Coronary artery (tissue), 2 donors: ENCODE measurements at regions not wholly inside any gene's neighbourhood (a gene's known extent, or its start where the extent isn't known, plus 50 kb on each side); places are given as distances from the start of the nearest gene placed in this dataset.
A peak's percentile ranks its signal among the peaks of the same experiment; 100 is the strongest.

Experiments used
- DNase-seq: peaks from one replicate; pipeline ENCODE4 v3.0.0-alpha.2; 2017; ENCODE audit warnings: low spot score
- H3K27ac ChIP-seq, 2 donors: fragments of 200-600 bp; sonication (generic); one replicate each; pipeline ENCODE4 v1.5.1; 2016 to 2019
- H3K4me3 ChIP-seq: fragments of 200-600 bp; sonication (generic); 2 replicates; pipeline ENCODE4 v1.5.1; 2016; ENCODE audit warnings: mild to moderate bottlenecking, moderate library complexity
- TF ChIP-seq, protein P1 (sequence below): fragments of 200-600 bp; sonication (generic); IDR thresholded peaks from one replicate; pipeline ENCODE4 v1.5.1; 2019; ENCODE audit warnings: antibody characterized with exemption

DNA sequence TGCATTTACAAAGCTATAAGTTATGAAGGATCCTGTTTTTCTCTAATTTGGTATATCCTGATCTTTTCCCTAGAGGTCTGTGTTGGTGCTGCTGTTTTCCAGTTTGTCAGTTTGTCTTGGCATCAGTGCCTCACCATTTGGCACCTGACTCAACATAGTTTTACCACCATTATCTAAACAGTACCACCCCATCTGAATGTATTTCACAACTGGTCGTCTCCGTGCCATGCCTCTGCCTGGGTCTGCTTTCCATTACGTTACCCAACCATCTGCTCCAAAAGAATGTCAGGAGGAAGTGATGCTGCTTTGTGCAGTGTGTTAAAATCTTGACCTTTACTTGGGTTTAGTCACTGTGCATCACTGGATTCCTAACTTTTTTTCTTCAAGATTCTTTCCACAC is 129.3 kb upstream of the RASSF8 start:
- Histone ChIP-seq H3K27ac (peak overlapping the region in 1 of 2 donors; percentile 67), H3K4me3 (no peak overlapping the region)
- TF ChIP-seq, protein P1, sequence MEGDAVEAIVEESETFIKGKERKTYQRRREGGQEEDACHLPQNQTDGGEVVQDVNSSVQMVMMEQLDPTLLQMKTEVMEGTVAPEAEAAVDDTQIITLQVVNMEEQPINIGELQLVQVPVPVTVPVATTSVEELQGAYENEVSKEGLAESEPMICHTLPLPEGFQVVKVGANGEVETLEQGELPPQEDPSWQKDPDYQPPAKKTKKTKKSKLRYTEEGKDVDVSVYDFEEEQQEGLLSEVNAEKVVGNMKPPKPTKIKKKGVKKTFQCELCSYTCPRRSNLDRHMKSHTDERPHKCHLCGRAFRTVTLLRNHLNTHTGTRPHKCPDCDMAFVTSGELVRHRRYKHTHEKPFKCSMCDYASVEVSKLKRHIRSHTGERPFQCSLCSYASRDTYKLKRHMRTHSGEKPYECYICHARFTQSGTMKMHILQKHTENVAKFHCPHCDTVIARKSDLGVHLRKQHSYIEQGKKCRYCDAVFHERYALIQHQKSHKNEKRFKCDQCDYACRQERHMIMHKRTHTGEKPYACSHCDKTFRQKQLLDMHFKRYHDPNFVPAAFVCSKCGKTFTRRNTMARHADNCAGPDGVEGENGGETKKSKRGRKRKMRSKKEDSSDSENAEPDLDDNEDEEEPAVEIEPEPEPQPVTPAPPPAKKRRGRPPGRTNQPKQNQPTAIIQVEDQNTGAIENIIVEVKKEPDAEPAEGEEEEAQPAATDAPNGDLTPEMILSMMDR, result no peak
- peak; percentile 87 for DNase-seq

DNA sequence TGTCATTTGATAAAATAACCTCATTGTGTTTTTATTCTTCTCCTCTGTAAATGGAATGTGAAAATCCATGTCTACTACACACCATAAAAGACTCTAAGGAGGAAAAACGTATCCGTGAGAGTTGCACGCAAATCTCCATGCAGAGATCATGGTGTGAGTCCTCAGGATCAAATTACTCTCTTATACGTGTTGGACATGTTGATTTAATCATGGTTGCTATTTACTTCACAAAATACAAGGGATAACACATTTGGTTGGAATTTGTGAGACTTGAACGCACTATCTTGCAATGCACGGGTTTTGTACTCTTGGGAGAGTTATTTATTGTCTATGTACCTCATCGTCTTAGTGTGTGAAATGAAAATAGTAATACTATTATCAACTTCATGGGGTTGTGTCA is 128.0 kb upstream of the RASSF8 start:
- no peak for DNase-seq
- TF ChIP-seq, protein P1, result no peak
- no peak overlapping the region for H3K4me3 ChIP-seq
- H3K27ac ChIP-seq, result no peak overlapping the region

DNA sequence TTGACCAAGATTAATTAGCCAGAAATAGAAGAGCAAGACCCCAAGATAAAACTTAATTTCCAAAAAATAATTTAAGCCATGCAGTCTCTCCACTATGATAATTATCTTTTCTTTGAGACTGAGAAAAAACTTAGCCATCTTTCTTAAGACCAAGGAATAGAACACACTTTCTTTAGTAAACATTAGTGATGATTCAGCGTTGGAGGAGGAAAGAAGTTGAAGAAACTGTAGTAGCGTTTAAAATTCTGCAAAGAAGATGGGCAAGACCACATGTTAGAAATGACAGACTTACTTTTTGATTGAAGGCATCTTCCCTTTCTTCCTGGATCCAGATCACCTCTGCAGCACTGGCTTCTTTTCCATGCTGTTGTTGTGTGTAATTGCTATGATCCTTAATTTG is 124.8 kb upstream of the RASSF8 start:
- Histone ChIP-seq H3K4me3 (no peak overlapping the region), H3K27ac (no peak overlapping the region)
- DNase-seq, result no peak
- TF ChIP-seq, protein P1, result no peak

DNA sequence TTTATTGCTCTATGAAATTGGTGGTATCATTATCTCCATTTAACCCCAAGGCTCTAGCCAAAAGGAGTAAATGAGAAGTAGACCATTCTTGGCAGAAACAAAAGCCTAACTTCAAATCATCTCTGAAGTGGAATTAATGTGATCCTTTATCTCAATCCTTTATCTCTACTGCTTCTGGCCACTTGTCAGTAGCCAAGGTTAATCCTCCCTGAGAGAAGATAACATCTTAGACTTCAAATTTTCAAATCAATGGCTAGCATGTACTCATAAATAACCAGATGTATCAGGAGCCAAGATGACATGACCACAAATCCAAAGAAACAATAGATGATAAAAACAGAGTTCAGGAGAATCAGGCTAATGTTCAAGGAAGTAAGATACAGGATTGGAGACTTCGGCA is 123.1 kb upstream of the RASSF8 start:
- Histone ChIP-seq H3K27ac (no peak overlapping the region), H3K4me3 (no peak overlapping the region)
- TF ChIP-seq, protein P1, result no peak
- DNase-seq, result no peak

DNA sequence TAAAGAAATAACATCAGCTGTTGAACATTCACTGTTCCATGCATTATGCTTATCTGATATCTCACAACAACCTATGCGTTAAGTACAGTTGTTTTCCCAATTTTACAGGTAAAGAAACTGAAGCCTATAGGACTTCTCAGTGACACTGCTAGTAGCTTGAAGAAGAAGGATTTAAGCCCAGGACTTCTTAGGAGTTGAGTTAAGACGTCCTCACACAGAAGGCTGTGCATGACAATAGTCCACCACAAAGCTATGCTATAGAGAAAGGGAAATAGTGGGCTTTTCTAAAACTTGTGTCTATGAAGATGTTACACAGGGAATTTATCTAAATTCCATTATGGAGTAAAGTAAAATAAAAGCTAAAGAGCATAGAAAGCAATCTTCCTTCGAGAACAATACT is 120.5 kb upstream of the RASSF8 start:
- Histone ChIP-seq H3K27ac (no peak overlapping the region), H3K4me3 (no peak overlapping the region)
- no peak for DNase-seq
- TF ChIP-seq, protein P1, result no peak

DNA sequence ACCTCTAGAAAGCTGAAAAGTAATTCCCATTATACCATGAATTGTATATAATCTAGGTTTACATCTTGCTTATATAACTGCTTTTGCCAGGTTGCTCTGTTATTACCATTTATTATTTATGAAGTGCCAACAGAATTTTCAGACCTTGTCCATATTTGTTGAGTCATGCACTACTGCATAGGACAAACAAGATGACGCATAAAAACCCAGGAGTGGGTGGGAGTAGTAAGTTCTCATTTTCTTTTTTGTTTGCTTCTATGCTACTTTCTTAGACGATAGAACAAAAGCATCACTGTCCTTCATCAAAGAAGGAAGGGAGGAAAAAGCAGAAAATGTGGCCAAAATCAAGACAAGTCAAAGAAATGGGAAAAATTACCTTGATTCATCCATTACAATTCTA is 119.0 kb upstream of the RASSF8 start:
- Histone ChIP-seq H3K4me3 (no peak overlapping the region), H3K27ac (no peak overlapping the region)
- TF ChIP-seq, protein P1, result no peak
- DNase-seq, result no peak

DNA sequence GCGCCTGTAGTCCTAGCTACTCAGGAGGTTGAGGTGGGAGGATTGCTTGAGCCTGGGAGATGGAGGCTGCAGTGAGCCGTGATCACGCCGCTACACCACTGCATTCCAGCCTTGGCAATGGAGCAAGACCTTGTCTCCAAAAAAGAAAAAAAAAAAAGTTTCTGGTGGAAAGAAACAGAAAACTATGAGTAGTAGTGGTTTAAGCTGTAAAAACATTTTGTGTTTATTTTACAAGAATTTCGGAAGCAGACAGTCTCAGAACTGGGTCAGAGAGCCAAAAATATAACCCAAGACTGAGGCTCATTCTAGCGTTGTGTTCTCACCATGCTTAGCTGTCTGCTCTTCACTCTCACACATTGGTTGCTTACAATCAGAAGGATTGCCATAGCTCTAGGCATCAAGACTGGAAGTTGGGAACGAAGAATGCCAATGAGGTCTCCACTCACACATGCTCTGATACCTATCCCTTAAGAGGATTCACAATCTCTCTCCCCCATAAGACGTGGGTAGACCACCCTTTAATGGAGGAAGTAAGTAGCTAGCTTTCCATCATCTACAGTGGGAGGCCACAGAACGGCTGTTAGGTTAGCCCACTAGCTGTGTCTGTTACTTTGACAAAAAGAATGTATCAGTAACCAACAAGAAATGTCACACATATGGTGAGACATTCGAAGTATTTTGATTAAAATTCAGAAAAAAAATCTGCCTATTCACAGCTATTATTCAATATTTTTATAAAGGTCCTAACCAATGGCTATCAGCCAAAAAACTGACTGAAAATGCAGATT is 117.6 kb upstream of the RASSF8 start:
- no peak overlapping the region for H3K4me3 ChIP-seq

More for the DNA sequence above, 117.6 kb upstream of the RASSF8 start:
- DNase-seq, result no peak
- TF ChIP-seq, protein P1, result no peak
- H3K27ac ChIP-seq, result peak overlapping the region; percentile 39 to 64
